Fibroblast of upper back skin (primary cell): ENCODE measurements at regions not wholly inside any gene's neighbourhood (a gene's known extent, or its start where the extent isn't known, plus 50 kb on each side); places are given as distances from the start of the nearest gene placed in this dataset.
"Not testable (repeated sequence)": the region's sequence is repeated elsewhere in the genome, so short reads cannot be mapped to it uniquely, and the experiment has no call there.

ENCODE experiments used
- DNase-seq: peaks from one replicate; pipeline ENCODE4 v3.0.0-alpha.2; 2013

- no peak for DNase-seq
These were observed 51.8 kb downstream of the POM121L12 start for GRCh38 chr7:53087274-53087673.

- no peak for DNase-seq
These were observed 58.8 kb downstream of the POM121L12 start for GRCh38 chr7:53094191-53094590.

DNA sequence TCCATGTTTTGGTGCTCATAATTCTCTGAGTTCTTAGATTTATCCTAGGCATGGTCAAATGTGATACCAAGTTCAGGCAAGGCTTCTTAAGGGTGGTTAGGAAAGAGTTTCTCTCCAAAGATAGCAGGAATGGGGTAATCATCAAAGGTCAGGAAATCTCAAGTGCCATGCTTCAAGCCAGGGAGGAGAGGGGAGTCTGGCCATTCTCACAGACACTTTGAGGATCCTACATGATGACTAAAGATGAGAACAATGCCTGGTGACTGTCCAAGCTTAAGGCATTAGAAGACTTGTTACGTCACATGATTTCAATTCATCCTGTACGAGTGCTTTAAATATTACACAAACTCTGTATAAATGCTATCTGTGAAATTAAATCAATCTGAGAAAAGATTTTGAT lies 59.4 kb downstream of the POM121L12 start:
- no peak for DNase-seq

DNA sequence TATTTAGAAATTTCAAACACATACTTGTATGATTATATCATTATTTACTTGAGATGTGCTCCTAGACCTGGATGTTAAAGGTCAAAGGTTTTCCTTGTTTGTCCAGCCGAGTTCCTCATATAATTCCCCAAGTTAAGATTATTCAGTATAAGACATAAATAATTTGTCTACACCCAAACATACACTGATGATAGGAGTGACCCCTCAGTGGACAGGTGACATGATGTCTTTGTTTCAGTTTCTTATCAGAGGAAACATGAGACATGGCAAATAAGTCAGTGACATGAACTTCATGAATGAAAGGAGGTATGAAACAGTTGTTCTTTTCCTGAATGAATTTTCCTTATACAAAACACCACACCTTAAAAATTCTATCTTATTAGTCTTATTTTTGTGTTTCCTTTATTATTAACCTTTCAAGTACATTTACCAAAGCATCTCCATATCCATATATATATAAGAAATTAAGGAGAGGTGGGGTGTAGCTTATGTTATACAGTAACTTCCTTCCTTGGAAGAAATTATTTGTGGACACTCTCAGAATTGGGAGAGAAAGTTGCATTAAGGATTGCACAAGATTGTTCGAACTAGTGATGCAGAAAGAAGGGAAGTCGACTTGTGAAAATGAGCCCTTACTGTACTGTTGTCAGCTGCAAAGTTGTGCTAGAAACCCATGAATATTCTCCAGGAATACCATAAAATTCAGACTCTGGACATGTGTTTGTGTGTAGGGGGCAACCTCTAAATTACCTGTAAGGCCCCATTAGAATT lies 60.5 kb downstream of the POM121L12 start:
- no peak for DNase-seq

GRCh38 chr7:53100091-53100490 lies 64.7 kb downstream of the POM121L12 start:
- no peak for DNase-seq

GRCh38 chr7:53101026-53101425 lies 65.6 kb downstream of the POM121L12 start:
- DNase-seq, result no peak

DNA sequence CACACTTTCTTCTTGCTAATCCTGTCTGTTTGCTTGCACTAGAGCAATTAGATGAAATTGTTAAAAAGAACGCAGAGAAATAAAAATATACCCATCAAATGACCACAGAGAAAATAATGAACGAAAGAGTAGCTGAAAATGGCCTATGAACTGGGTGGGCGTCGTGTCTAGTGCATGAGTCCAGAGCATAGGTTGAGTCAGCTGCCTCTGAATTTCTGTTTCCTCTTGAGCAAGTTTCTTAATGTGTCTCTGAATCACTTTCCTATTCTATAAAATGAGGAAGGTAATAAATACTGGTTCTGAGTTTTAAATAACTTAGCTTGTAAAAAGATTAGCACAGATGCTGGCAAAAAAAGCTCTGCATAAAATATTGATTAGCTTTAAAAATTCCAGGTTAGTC lies 75.0 kb downstream of the POM121L12 start:
- no peak for DNase-seq

DNA sequence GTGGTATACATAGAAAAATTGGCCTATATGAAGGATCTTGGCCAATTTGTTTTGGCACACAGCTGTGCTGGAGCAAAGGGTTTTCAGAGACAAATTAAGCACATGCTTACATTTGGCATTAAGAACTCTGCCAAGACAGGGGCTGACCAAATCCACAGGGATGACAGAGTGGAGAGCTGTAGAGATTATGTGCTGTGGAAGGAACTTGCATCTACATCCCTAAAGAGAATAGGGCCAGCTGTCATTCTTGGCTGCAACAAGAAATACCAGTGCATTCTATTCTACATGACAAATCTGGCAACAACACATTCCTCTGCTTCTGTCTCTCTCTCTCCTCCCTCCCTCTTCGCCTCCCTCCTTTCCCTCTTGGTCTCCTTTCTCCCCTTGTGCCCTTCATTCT lies 75.6 kb downstream of the POM121L12 start:
- DNase-seq, result peak; percentile 13

DNA sequence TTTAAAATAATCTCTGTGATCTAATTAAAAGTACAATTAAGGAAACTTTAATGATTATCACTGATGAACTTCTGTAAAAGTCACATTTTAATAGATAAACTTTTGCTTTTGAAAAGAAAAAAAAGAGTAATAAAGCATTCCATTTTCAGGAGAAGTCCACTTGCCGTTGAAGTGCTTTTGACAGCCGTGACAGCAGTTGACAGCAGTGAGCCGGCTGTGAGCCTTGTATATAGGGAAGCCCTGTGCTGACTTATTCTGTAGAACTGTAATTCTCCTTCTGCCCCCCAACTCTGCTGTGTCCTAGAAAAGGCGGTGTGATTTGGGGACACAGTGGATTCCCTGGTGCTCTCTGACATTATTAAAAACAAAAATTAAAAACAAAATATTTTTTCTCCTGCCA lies 78.0 kb downstream of the POM121L12 start:
- no peak for DNase-seq

DNA sequence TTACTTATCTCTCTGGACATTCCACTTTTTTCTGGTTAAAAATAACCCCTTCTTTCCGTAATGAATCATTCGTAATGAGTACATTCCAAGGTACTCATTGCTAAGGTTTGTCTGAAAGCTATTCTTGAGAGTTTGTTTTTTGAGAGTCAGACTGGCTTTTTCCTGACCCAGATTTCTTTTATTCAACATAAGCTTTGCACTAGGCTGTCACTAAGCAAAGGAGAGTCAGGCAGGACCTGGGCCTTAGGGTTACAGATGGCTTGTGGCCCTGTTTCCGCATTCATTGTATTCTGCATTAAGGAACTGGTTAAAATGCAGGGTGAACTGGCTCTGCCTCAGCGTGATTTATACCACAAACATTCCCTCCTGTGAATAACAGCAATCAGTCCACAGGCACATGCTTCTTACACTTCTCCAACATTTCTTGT lies 84.1 kb downstream of the POM121L12 start:
- no peak for DNase-seq

DNA sequence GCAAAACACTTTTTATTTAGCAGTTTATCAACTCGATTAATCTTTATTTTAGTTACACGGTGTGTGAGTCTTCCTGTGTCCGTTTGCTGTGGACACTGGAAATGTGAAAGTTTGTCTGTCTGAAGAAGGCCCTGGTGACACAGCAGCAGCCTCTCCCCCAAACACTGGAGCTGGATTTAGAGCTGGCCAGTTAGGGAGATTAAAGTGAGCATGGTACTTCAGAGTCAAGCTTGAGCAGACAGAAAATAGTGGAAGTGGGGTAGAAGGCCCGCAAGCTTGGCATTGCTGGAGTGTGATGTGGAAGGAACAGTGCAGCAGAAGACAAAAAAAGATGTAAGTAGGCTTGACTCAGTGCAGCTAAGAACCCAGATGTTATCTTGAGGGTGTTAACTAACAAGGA lies 85.9 kb downstream of the POM121L12 start:
- no peak for DNase-seq

DNA sequence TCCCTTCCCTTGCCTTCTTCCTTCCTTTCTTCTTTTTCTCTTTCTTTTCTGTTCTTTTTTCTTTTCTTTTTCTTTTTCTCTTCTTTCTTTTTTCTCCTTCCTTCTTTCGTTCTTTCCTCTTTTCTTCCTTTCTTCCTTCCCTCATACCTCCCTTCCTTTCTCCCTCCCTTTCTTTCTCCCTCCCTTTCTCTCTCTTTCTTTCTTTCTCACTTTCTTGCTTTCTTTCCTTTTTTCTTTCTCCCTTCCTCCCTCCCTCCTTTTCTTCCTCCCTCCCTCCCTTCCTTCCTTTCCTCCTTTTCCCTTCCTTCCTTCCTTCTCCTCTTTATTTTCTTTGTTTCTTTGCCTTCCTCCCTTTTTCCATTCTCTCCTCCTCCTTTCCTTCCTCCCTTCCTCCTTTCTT lies 96.3 kb downstream of the POM121L12 start:
- no peak for DNase-seq

- no peak for DNase-seq
These were observed 116.1 kb downstream of the POM121L12 start for GRCh38 chr7:53151496-53151895.

DNA sequence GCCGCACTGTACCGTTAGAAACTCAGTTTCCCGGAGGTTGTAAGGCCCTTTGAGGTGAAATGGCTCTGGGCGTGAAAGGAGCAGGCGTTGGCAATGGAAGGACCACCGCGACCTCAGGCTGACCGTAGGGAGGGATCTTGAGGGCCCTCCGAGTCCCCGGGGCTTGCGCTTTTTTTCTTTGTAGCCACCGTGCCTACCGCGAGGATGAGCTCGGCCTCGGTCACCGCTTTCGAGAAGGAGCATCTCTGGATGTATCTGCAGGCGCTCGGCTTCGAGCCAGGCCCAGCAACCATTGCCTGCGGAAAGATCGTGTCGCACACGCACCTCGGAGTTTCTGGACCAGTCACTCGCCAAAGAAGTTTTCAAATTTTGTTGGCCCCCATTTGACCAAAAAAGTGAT lies 151.8 kb downstream of the POM121L12 start:
- not testable (repeated sequence) for DNase-seq

DNA sequence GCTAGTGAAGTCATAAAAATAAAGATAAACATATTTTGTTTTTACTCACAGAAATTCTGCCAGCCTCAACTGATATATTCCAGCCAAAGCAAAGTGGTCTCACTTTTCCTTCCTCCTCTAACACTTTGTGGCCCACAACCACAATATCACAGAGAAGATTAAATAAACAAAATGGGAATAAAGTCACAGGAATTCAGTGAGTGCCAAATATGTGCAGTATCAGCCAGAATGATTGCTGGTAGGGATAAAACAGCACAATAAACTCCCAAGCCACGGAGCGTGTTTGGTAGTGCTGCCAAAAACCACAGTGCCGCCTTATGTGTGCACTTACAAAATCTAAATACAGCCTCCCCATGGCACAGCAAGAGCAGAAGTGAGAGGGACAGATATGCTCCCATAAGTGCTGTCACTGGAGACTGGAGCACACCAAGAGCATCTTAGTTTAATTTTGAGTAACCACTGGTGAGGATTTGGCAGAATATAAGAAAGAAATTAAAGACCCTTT lies 155.8 kb downstream of the POM121L12 start:
- no peak for DNase-seq

GRCh38 chr7:53191836-53192443 lies 156.5 kb downstream of the POM121L12 start:
- no peak for DNase-seq

DNA sequence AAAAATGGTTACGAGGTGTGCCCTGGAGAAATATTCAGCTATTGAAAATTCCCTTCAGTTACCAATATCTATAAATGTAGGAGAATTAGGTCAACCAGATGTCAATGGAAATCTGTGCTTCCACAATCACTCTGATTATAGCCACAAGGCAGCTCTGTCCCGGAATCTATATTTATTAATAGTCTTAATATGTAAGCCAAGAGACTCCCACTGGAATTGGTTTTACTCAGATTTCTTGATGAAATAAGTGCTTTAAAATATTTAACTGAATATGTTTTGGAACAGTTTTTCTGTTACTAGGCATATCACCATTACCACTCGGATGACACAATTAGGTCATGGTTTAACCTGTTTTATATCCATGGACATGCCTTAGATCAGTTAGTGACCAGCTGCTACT lies 169.6 kb downstream of the POM121L12 start:
- DNase-seq, result no peak

GRCh38 chr7:53209129-53209528 lies 173.7 kb downstream of the POM121L12 start:
- no peak for DNase-seq

DNA sequence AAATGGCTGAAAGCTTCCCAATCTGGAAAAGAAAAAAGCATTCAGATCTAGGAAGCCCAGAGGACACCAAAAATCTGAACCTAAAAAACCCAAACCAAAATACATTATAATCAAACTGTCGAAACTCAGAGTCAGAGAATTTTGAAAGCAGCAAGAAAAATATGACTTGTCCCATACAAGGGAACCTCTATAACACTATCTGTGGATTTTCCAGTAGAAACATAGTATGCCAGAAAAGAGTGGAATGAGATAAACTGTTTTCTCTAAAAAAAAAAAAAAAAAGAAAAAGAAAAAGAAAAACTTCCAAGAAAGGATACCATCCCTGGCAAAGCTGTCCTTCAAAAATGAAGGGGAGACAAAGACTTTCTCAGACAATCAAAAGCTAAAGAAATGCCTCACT lies 179.0 kb downstream of the POM121L12 start:
- no peak for DNase-seq

- DNase-seq, result no peak
These were observed 183.5 kb downstream of the POM121L12 start for GRCh38 chr7:53218730-53219504.

DNA sequence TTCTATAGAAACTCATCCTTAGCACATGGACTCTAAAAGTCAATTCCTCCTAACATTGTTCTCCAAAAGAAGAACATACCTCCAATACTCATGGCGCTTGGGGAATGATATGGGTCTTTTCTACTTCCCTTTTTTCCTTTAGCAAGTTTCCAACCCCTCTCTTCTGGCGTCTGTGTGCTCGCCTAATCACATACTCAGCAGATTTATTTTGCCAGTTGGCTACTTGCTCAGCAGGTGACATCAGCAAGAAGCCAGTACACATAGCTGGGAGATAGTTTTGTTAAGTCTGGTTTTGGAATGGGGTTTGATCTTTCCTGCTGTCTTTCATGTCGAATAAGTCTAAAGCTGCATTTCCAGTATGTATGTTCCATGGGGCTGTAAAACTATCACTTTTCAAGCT lies 193.8 kb downstream of the POM121L12 start:
- DNase-seq, result no peak

GRCh38 chr7:53237344-53237913 lies 202.0 kb downstream of the POM121L12 start:
- no peak for DNase-seq

DNA sequence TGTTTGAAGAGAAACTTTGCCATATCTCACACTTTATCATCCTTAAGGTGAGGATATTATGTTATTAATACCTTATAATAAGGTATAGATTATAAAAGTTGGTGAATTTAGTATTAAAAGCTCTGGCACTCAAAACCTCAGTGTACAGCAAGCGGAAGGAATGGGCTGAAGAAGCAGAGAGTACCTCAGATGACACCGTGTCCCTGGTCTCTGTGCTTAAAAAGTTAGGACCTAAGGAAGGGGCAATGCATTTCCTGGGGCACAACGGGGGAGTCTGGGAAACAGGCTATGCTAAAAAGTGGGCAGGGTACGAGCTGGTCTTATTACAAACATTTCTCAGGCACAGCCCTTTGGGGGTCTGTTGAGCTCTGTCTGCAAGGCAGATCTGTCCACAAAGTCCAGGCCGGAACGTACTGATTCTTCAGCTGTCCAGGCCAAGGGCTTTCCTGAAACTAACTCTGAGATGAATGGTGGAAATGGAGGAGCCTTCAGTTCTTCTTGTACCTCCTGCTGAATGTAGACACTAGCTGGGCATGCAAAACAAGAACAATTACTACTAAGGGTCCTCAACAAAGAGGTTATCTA lies 202.7 kb downstream of the POM121L12 start:
- no peak for DNase-seq
